Osteoblast (primary cell): ENCODE measurements at regions not wholly inside any gene's neighbourhood (a gene's known extent, or its start where the extent isn't known, plus 50 kb on each side); places are given as distances from the start of the nearest gene placed in this dataset.
A peak's percentile ranks its signal among the peaks of the same experiment; 100 is the strongest.

ENCODE experiments used
- DNase-seq: peaks from one replicate; pipeline ENCODE4 v3.0.0; 2011; ENCODE audit warnings: low spot score, mixed read lengths; ENCODE audit not compliant: insufficient read length; ENCODE audit errors: missing footprints
- H2AFZ ChIP-seq: 2 replicates; pipeline ENCODE4 v1.6.0; 2011; ENCODE audit warnings: mild to moderate bottlenecking, low read length
- H3K27ac ChIP-seq: 2 replicates; pipeline ENCODE4 v1.5.1; 2011; ENCODE audit warnings: mild to moderate bottlenecking, low read depth, low read length, moderate library complexity
- H3K27me3 ChIP-seq: 2 replicates; pipeline ENCODE4 v1.6.0; 2012; ENCODE audit warnings: mild to moderate bottlenecking, control low read depth, inconsistent platforms, low read length, moderate library complexity; ENCODE audit not compliant: insufficient read depth
- H3K36me3 ChIP-seq: 2 replicates; pipeline ENCODE4 v1.5.1; 2011; ENCODE audit warnings: mild to moderate bottlenecking, low read length, control low read depth, moderate library complexity; ENCODE audit not compliant: insufficient read depth
- H3K4me1 ChIP-seq: 2 replicates; pipeline ENCODE4 v1.5.1; 2011; ENCODE audit warnings: mild to moderate bottlenecking, low read length, control low read depth, moderate library complexity; ENCODE audit not compliant: insufficient read depth
- H3K4me2 ChIP-seq: 2 replicates; pipeline ENCODE4 v1.6.0; 2011; ENCODE audit warnings: mild to moderate bottlenecking, low read length; ENCODE audit not compliant: insufficient read depth
- H3K4me3 ChIP-seq: fragments of 200-600 bp; sonication (generic); 3 replicates; pipeline ENCODE4 v1.5.1; 2012; ENCODE audit warnings: mild to moderate bottlenecking, low read length, inconsistent platforms; ENCODE audit not compliant: insufficient read depth
- H3K79me2 ChIP-seq: 2 replicates; pipeline ENCODE4 v1.6.0; 2012; ENCODE audit warnings: mild to moderate bottlenecking, low read length, control low read depth, inconsistent platforms; ENCODE audit not compliant: insufficient read depth
- H3K9me3 ChIP-seq: 2 replicates; pipeline ENCODE4 v1.5.1; 2011; ENCODE audit warnings: low read depth, low read length, control low read depth
- H4K20me1 ChIP-seq: 2 replicates; pipeline ENCODE4 v1.6.0; 2012; ENCODE audit warnings: mild to moderate bottlenecking, low read length, control low read depth; ENCODE audit not compliant: insufficient read depth
- TF ChIP-seq, protein P1 (sequence below): IDR thresholded peaks from 2 replicates; pipeline ENCODE4 v1.5.1; 2011; ENCODE audit warnings: mild to moderate bottlenecking, low read depth, low read length, moderate library complexity; ENCODE audit errors: extremely low read depth

DNA sequence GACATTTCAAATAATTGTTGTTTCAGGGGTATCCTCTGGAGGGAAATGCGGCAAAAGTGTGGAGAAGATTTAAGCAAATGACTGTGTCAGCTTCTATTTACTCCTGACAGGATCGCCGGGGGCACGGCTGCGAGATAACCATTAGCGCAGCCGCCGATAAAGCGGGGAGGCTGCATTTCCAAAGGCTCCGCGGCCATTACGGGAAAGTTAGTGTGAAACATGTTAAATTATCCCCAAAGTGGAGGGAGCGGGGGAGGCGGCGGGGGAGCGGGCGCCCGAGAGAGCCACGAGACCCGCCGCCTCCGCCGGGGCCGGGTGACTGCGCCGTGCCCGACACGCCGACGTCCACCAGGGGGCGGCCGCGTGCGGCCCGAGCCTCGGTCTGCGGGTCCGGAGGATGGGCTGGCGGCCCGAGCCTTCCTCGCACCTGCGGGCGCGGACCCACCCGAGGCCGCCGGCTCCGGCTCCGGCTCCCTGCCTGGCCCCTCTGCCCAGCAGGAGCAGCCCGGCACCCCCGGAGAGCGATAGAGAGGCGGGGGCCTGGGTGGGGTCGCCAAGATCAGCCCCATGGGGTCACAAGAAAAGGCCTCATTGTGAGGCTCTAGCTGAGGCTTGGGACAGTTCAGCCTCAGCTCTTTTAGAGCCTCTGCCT is 74.4 kb upstream of the PAX2 start:
- Histone ChIP-seq H3K4me1 (no peaks in the 10 kb centered on the region), H3K27me3 (peaks cover 57% of the 10 kb centered on the region), H3K4me2 (no peak overlapping the region), H3K79me2 (no peaks in the 10 kb centered on the region), H2AFZ (no peak overlapping the region), H3K4me3 (no peak overlapping the region), H4K20me1 (no peaks in the 10 kb centered on the region), H3K36me3 (no peaks in the 10 kb centered on the region), H3K27ac (no peak overlapping the region), H3K9me3 (no peaks in the 10 kb centered on the region)
- TF ChIP-seq, protein P1, sequence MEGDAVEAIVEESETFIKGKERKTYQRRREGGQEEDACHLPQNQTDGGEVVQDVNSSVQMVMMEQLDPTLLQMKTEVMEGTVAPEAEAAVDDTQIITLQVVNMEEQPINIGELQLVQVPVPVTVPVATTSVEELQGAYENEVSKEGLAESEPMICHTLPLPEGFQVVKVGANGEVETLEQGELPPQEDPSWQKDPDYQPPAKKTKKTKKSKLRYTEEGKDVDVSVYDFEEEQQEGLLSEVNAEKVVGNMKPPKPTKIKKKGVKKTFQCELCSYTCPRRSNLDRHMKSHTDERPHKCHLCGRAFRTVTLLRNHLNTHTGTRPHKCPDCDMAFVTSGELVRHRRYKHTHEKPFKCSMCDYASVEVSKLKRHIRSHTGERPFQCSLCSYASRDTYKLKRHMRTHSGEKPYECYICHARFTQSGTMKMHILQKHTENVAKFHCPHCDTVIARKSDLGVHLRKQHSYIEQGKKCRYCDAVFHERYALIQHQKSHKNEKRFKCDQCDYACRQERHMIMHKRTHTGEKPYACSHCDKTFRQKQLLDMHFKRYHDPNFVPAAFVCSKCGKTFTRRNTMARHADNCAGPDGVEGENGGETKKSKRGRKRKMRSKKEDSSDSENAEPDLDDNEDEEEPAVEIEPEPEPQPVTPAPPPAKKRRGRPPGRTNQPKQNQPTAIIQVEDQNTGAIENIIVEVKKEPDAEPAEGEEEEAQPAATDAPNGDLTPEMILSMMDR, result peak; percentile 48
- peak; percentile 93 for DNase-seq

DNA sequence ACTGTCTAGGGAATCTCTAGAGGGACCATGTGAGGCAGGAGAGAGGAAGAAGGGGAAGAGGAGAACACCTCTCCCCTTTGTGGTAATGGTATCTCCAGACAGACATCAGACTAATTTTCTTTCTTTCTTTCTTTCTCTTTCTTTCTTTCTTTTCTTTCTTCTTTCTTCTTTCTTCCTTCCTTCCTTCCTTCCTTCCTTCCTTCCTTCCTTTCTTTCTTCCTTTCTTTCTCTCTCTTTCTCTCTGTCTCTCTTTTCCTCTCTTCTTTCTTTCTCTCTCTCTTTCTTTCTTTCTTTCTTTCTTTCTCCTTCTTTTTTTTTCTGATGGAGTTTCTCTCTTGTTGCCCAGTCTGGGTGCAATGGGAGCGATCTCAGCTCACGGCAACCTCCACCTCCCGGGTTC is 73.2 kb upstream of the PAX2 start:
- Histone ChIP-seq H3K27me3 (peaks cover 55% of the 10 kb centered on the region), H3K4me3 (no peak overlapping the region), H3K4me1 (no peaks in the 10 kb centered on the region), H3K36me3 (no peaks in the 10 kb centered on the region), H3K4me2 (no peak overlapping the region), H3K9me3 (no peaks in the 10 kb centered on the region), H4K20me1 (no peaks in the 10 kb centered on the region), H3K27ac (no peak overlapping the region), H3K79me2 (no peaks in the 10 kb centered on the region), H2AFZ (no peak overlapping the region)
- TF ChIP-seq, protein P1, result no peak
- no peak for DNase-seq

DNA sequence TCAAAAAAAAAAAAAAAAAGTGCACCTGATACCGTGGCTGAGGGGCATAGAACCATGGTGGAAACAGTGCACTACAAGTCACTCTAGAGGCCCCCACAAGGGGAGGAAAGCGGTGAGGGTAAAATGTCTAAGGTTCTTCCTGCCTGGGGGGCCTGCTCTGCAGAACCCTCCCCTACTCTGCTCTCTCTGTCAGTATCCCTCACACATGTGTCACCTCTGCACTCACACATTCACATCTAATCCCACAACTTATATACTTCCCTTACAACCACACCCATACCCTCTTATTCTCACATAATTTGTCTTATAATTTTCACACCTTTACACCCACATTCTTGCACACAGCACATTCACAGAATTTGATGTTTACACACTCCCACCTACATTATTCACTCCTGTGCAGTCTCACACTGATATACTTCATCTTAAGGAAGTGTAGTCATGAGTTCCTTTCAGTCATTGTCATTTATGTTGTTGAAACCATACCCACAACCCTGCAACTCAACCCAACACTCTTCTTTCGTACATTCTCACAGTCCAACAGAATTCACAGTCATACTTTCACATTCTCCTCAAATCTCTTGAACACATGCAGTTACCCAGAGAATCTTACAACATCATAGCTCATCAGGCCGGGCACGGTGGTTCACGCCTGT is 68.0 kb upstream of the PAX2 start:
- Histone ChIP-seq H3K4me3 (no peak overlapping the region), H3K4me1 (no peaks in the 10 kb centered on the region), H2AFZ (no peak overlapping the region), H3K36me3 (no peaks in the 10 kb centered on the region), H3K79me2 (no peaks in the 10 kb centered on the region), H3K9me3 (no peaks in the 10 kb centered on the region), H4K20me1 (no peaks in the 10 kb centered on the region), H3K27ac (no peak overlapping the region), H3K27me3 (peaks cover 29% of the 10 kb centered on the region), H3K4me2 (no peak overlapping the region)
- DNase-seq, result no peak
- TF ChIP-seq, protein P1, result no peak

DNA sequence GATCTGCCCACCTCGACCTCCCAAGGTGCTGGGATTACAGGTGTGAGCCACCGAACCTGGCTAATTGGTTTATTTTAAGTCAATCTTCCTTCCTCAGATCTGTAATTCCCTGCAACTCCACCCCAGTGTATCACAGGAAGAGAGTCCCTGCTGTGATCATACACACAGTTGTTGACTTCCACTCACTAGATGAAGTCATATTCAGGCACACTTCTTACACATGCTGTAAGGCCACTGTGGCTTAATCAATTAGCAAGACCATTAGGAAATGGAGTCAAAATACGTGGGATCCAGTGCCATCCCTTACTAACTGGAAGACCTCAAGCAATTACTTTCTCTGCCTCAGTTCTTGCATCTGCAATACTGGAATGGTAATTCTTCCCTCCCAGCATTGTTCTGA is 66.1 kb upstream of the PAX2 start:
- no peaks in the 10 kb centered on the region for H3K9me3 ChIP-seq
- H3K36me3 ChIP-seq, result no peaks in the 10 kb centered on the region
- H3K4me2 ChIP-seq, result no peak overlapping the region
- TF ChIP-seq, protein P1, result no peak
- no peak overlapping the region for H3K27ac ChIP-seq
- H3K27me3 ChIP-seq, result peaks cover 37% of the 10 kb centered on the region
- H3K4me3 ChIP-seq, result no peak overlapping the region
- DNase-seq, result no peak
- no peak overlapping the region for H2AFZ ChIP-seq
- H3K4me1 ChIP-seq, result no peaks in the 10 kb centered on the region
- no peaks in the 10 kb centered on the region for H3K79me2 ChIP-seq
- H4K20me1 ChIP-seq, result no peaks in the 10 kb centered on the region
